ENCODE measurements at regions not wholly inside any gene's neighbourhood (a gene's known extent, or its start where the extent isn't known, plus 50 kb on each side); places are given as distances from the start of the nearest gene placed in this dataset.

- Histone ChIP-seq H3K4me1 (ENCODE audit: control insufficient read depth, extremely low read depth, insufficient read depth, low read length) (no peaks in the 10 kb centered on the region), H3K9me1 (replicated peaks; ENCODE audit: control insufficient read depth, extremely low read depth, insufficient read depth, low read length) (no peaks in the 10 kb centered on the region), H3K36me3 (ENCODE audit: control insufficient read depth in 2 of 2, extremely low read depth in 1 of 2, insufficient read depth in 2 of 2, low read length in 2 of 2) (no peaks in the 10 kb centered on the region), H3K4me2 (ENCODE audit: insufficient read depth, low read length) (no peak overlapping the region), H3K27me3 (ENCODE audit: control insufficient read depth in 2 of 2, insufficient read depth in 2 of 2, low read length in 2 of 2) (no peaks in the 10 kb centered on the region), H3K9ac (replicated peaks; ENCODE audit: extremely low read depth, insufficient read depth, low read length) (no peak overlapping the region), H3K4me3 (replicated peaks in 1 of 3; ENCODE audit: insufficient read depth in 1 of 3, low read depth in 1 of 3, low read length in 3 of 3) (no peak overlapping the region), H4K20me1 (replicated peaks; ENCODE audit: control insufficient read depth, extremely low read depth, insufficient read depth, low read length) (no peaks in the 10 kb centered on the region), H3K27ac (ENCODE audit: insufficient read depth, low read depth, low read length) (no peak overlapping the region), H3K79me2 (ENCODE audit: control insufficient read depth, insufficient read depth, low read length) (no peaks in the 10 kb centered on the region), H3K9me3 (replicated peaks; ENCODE audit: control insufficient read depth, insufficient read depth, low read length) (peaks cover 8% of the 10 kb centered on the region), H2AFZ (ENCODE audit: low read depth, low read length) (no peak overlapping the region)
- no TSS peak for BruUV-seq (replicated peaks)
- ChIA-PET POLR2A (no interaction called here), CTCF (no interaction called here)
- dilution Hi-C loops (cut with MboI; ENCODE audit: extremely low pct_ligation_motif_present, low sequenced_read_pairs) (no loop called here), intact Hi-C loops (cut with micrococcal nuclease) (no loop called here)
- FAIRE-seq: no peak
- no peak for DNase-seq (ENCODE audit: low read depth, low spot score)
- TF ChIP-seq MYC (IDR thresholded peaks at IDR 0.05; ENCODE audit: low read depth, low read length) (no peak), JUN (IDR thresholded peaks at IDR 0.05; ENCODE audit: borderline replicate concordance, insufficient read depth, insufficient read length, low read depth) (no peak), GATA2 (IDR thresholded peaks at IDR 0.05; ENCODE audit: insufficient read depth, insufficient read length, low read depth, low read length) (no peak), POLR2A (IDR thresholded peaks at IDR 0.05; ENCODE audit: low read depth, low read length) (no peak), EZH2 (IDR thresholded peaks at IDR 0.05; ENCODE audit: borderline replicate concordance, low read depth, low read length, severe bottlenecking) (no peak), POLR2AphosphoS5 (IDR thresholded peaks at IDR 0.05; ENCODE audit: insufficient read depth, low read depth, low read length) (no peak), CTCF (IDR thresholded peaks at IDR 0.05; ENCODE audit: extremely low read depth in 1 of 2, insufficient read depth in 1 of 2, low read depth in 1 of 2, low read length in 2 of 2) (no peak), FOS (IDR thresholded peaks at IDR 0.05; ENCODE audit: borderline replicate concordance, insufficient read depth, low read length) (no peak)
- TF ChIP-seq, protein P1, sequence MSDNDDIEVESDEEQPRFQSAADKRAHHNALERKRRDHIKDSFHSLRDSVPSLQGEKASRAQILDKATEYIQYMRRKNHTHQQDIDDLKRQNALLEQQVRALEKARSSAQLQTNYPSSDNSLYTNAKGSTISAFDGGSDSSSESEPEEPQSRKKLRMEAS (IDR thresholded peaks at IDR 0.05; ENCODE audit: insufficient read depth, insufficient read length): no peak
Measured at GRCh38 chr12:127292736-127293135, 974.2 kb upstream of the TMEM132C start.

Data from endothelial cell of umbilical vein (primary cell).